HG03575 (cell line): ENCODE measurements at regions not wholly inside any gene's neighbourhood (a gene's known extent, or its start where the extent isn't known, plus 50 kb on each side); places are given as distances from the start of the nearest gene placed in this dataset.
"Not testable (repeated sequence)": the region's sequence is repeated elsewhere in the genome, so short reads cannot be mapped to it uniquely, and the experiment has no call there.

Source experiments
- ATAC-seq: cut with Tn5 transposase; IDR thresholded peaks from one replicate; pipeline ENCODE4 v1.9.1; 2021; ENCODE audit not compliant: unreplicated experiment, insufficient number of reproducible peaks, low FRiP score; ENCODE audit errors: extremely low read depth

GRCh38 chr7:9026121-9026520 is 592.7 kb downstream of the NXPH1 start:
- ATAC-seq, result no peak

GRCh38 chr7:9028012-9028411 is 594.6 kb downstream of the NXPH1 start:
- no peak for ATAC-seq

- no peak for ATAC-seq
Measured at GRCh38 chr7:9029681-9030530, 596.5 kb downstream of the NXPH1 start.

- no peak for ATAC-seq
Measured at GRCh38 chr7:9030976-9031375, 597.6 kb downstream of the NXPH1 start.

- no peak for ATAC-seq
Measured at GRCh38 chr7:9031386-9031785, 598.0 kb downstream of the NXPH1 start.

GRCh38 chr7:9036080-9036479 is 602.7 kb downstream of the NXPH1 start:
- ATAC-seq, result no peak

GRCh38 chr7:9071160-9071762 is 637.9 kb downstream of the NXPH1 start:
- ATAC-seq, result no peak

GRCh38 chr7:9075774-9076173 is 642.4 kb downstream of the NXPH1 start:
- ATAC-seq, result not testable (repeated sequence)

- ATAC-seq, result no peak
Measured at GRCh38 chr7:9082203-9082602, 648.8 kb downstream of the NXPH1 start.

GRCh38 chr7:9083837-9084236 is 650.4 kb downstream of the NXPH1 start:
- ATAC-seq, result no peak

- ATAC-seq, result no peak
Measured at GRCh38 chr7:9091282-9091681, 657.9 kb downstream of the NXPH1 start.

GRCh38 chr7:9097565-9098060 is 664.2 kb downstream of the NXPH1 start:
- ATAC-seq, result no peak

GRCh38 chr7:9100289-9100688 is 666.9 kb downstream of the NXPH1 start:
- no peak for ATAC-seq

GRCh38 chr7:9102846-9103245 is 669.4 kb downstream of the NXPH1 start:
- ATAC-seq, result no peak

GRCh38 chr7:9106747-9107146 is 673.3 kb downstream of the NXPH1 start:
- no peak for ATAC-seq

GRCh38 chr7:9120331-9120730 is 686.9 kb downstream of the NXPH1 start:
- no peak for ATAC-seq

- no peak for ATAC-seq
Measured at GRCh38 chr7:9124320-9124719, 690.9 kb downstream of the NXPH1 start.

GRCh38 chr7:9125246-9125645 is 691.8 kb downstream of the NXPH1 start:
- ATAC-seq, result no peak

- ATAC-seq, result no peak
Measured at GRCh38 chr7:9127901-9128300, 694.5 kb downstream of the NXPH1 start.

GRCh38 chr7:9148687-9149086 is 715.3 kb downstream of the NXPH1 start:
- ATAC-seq, result no peak
